Caco-2 (cell line): ENCODE measurements at regions not wholly inside any gene's neighbourhood (a gene's known extent, or its start where the extent isn't known, plus 50 kb on each side); places are given as distances from the start of the nearest gene placed in this dataset.

Experiments used
- BruUV-seq: library from RNA; stranded (reverse); fragments of 400-500 nt; replicated peaks from 2 replicates; lab custom pipeline; 2021; lab: Mats Ljungman, UMichigan
- CTCF ChIA-PET: fragments of 300-600 bp; sonication (Branson Sonifier 250); formaldehyde crosslinking; loops from one replicate; lab custom pipeline; 2022; ENCODE audit warnings: antibody characterized with exemption; lab: Charles Lee
- POLR2A ChIA-PET: fragments of 300-600 bp; sonication (Branson Sonifier 250); formaldehyde crosslinking; loops from one replicate; lab custom pipeline; 2022; ENCODE audit warnings: antibody characterized with exemption; lab: Charles Lee
- DNase-seq, 2 experiments: peaks; one replicate each; pipeline versions ENCODE4 v3.0.0 to v3.0.0-alpha.2; 2020 to 2022
- H3K27me3 ChIP-seq: replicated peaks from 2 replicates; pipeline ENCODE4 v1.6.0; 2011; ENCODE audit warnings: low read length; ENCODE audit not compliant: control insufficient read depth, insufficient read depth
- H3K36me3 ChIP-seq: 2 replicates; pipeline ENCODE4 v1.5.1; 2011; ENCODE audit warnings: low read length; ENCODE audit not compliant: control insufficient read depth, insufficient read depth
- H3K4me1 ChIP-seq: fragments of 250-450 bp; sonication (Bioruptor Pico); 2 replicates; pipeline ENCODE4 v1.5.1; 2020; ENCODE audit warnings: mild to moderate bottlenecking
- H3K4me3 ChIP-seq: 2 replicates; pipeline ENCODE4 v1.5.1; 2011; ENCODE audit warnings: low read depth, mild to moderate bottlenecking, control low read depth, low read length
- H3K9me3 ChIP-seq: fragments of 250-450 bp; sonication (Bioruptor Pico); 2 replicates; pipeline ENCODE4 v1.5.1; 2020; ENCODE audit warnings: mild to moderate bottlenecking, moderate library complexity
- H3K27ac Mint-ChIP-seq: one replicate; pipeline ENCODE4 v1.8.0; 2022; ENCODE audit warnings: mixed read lengths; ENCODE audit not compliant: unreplicated experiment
- H3K27me3 Mint-ChIP-seq: one replicate; pipeline ENCODE4 v1.8.0; 2022; ENCODE audit warnings: mixed read lengths; ENCODE audit not compliant: insufficient read depth, unreplicated experiment
- H3K36me3 Mint-ChIP-seq: one replicate; pipeline ENCODE4 v1.8.0; 2022; ENCODE audit warnings: mild to moderate bottlenecking, mixed read lengths; ENCODE audit not compliant: insufficient read depth, unreplicated experiment
- H3K4me1 Mint-ChIP-seq: one replicate; pipeline ENCODE4 v1.8.0; 2022; ENCODE audit warnings: low read depth, mixed read lengths; ENCODE audit not compliant: unreplicated experiment
- H3K4me3 Mint-ChIP-seq: one replicate; pipeline ENCODE4 v1.8.0; 2022; ENCODE audit warnings: mild to moderate bottlenecking, moderate library complexity, mixed read lengths; ENCODE audit not compliant: unreplicated experiment
- H3K9me3 Mint-ChIP-seq: one replicate; pipeline ENCODE4 v1.8.0; 2022; ENCODE audit warnings: mixed read lengths; ENCODE audit not compliant: unreplicated experiment
- intact Hi-C: fragments of 100-400 bp; cut with micrococcal nuclease; formaldehyde crosslinking; loops from one replicate; pipeline ENCODE4 v1.10.0; 2022; ENCODE audit not compliant: unreplicated experiment
- TF ChIP-seq, protein P1 (sequence below), 2 experiments: fragments of 200-600 bp in 1 of 2; IDR thresholded peaks; 1 replicate in 1 of 2; 2 replicates in 1 of 2; pipeline versions ENCODE4 v1.5.1 to v1.8.0; 2011 to 2022; ENCODE audit warnings: antibody characterized with exemption in 1 of 2, control low read depth in 1 of 2, inconsistent platforms in 1 of 2, low read depth in 1 of 2, low read length in 1 of 2, mild to moderate bottlenecking in 1 of 2, moderate library complexity in 1 of 2; ENCODE audit not compliant: insufficient read depth in 1 of 2, severe bottlenecking in 1 of 2, unreplicated experiment in 1 of 2

- peaks cover 1% of the 10 kb centered on the region for H3K27me3 ChIP-seq
- no peak overlapping the region for H3K4me3 ChIP-seq
- no peak for DNase-seq
- peaks cover 13% of the 10 kb centered on the region for H3K9me3 Mint-ChIP-seq
- no peak overlapping the region for H3K27ac Mint-ChIP-seq
- CTCF ChIA-PET, result no interaction called here
- intact Hi-C loops, result no loop called here
- H3K4me1 ChIP-seq, result no peaks in the 10 kb centered on the region
- H3K4me1 Mint-ChIP-seq, result no peaks in the 10 kb centered on the region
- peaks cover 35% of the 10 kb centered on the region for H3K27me3 Mint-ChIP-seq
- H3K9me3 ChIP-seq, result peaks cover 11% of the 10 kb centered on the region; the same call in 1 of the 2 replicates
- no peaks in the 10 kb centered on the region for H3K36me3 Mint-ChIP-seq
- H3K36me3 ChIP-seq, result no peaks in the 10 kb centered on the region
- BruUV-seq, result no TSS peak
- POLR2A ChIA-PET, result no interaction called here
- H3K4me3 Mint-ChIP-seq, result no peak overlapping the region
- TF ChIP-seq, protein P1, sequence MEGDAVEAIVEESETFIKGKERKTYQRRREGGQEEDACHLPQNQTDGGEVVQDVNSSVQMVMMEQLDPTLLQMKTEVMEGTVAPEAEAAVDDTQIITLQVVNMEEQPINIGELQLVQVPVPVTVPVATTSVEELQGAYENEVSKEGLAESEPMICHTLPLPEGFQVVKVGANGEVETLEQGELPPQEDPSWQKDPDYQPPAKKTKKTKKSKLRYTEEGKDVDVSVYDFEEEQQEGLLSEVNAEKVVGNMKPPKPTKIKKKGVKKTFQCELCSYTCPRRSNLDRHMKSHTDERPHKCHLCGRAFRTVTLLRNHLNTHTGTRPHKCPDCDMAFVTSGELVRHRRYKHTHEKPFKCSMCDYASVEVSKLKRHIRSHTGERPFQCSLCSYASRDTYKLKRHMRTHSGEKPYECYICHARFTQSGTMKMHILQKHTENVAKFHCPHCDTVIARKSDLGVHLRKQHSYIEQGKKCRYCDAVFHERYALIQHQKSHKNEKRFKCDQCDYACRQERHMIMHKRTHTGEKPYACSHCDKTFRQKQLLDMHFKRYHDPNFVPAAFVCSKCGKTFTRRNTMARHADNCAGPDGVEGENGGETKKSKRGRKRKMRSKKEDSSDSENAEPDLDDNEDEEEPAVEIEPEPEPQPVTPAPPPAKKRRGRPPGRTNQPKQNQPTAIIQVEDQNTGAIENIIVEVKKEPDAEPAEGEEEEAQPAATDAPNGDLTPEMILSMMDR (IDR thresholded peaks at IDR 0.05; ENCODE audit: insufficient read depth in 1 of 2, low read depth in 1 of 2, low read length in 1 of 2, severe bottlenecking in 1 of 2, unreplicated experiment in 1 of 2), result no peak
Measured at GRCh38 chr16:89027281-89027680, 50.3 kb upstream of the CBFA2T3 start.

- BruUV-seq, result no TSS peak
- peaks cover 2% of the 10 kb centered on the region for H3K36me3 Mint-ChIP-seq
- peaks cover 38% of the 10 kb centered on the region for H3K27me3 Mint-ChIP-seq
Measured at GRCh38 chr16:89031715-89032659, 55.0 kb upstream of the CBFA2T3 start.

GRCh38 chr16:89033304-89033703 is 56.3 kb upstream of the CBFA2T3 start:
- no TSS peak for BruUV-seq
- H3K36me3 ChIP-seq, result no peaks in the 10 kb centered on the region
- Mint-ChIP-seq H3K36me3 (peaks cover 6% of the 10 kb centered on the region), H3K4me3 (no peak overlapping the region), H3K27me3 (peaks cover 41% of the 10 kb centered on the region), H3K4me1 (no peaks in the 10 kb centered on the region), H3K27ac (no peak overlapping the region), H3K9me3 (peaks cover 13% of the 10 kb centered on the region)
- H3K4me3 ChIP-seq, result no peak overlapping the region
- ChIA-PET POLR2A (no interaction called here), CTCF (no interaction called here)
- no peaks in the 10 kb centered on the region; the same call in 1 of the 2 replicates for H3K27me3 ChIP-seq
- H3K9me3 ChIP-seq, result peaks cover 11% of the 10 kb centered on the region; the same call in 1 of the 2 replicates
- intact Hi-C loops, result no loop called here
- TF ChIP-seq, protein P1 (IDR thresholded peaks at IDR 0.05; ENCODE audit: insufficient read depth in 1 of 2, low read depth in 1 of 2, low read length in 1 of 2, severe bottlenecking in 1 of 2, unreplicated experiment in 1 of 2), result no peak
- H3K4me1 ChIP-seq, result no peaks in the 10 kb centered on the region
- no peak for DNase-seq

More at GRCh38 chr16:89031715-89032659, 55.0 kb upstream of the CBFA2T3 start:
- intact Hi-C loops, result no loop called here
- TF ChIP-seq, protein P1 (IDR thresholded peaks at IDR 0.05; ENCODE audit: insufficient read depth in 1 of 2, low read depth in 1 of 2, low read length in 1 of 2, severe bottlenecking in 1 of 2, unreplicated experiment in 1 of 2), result no peak
- CTCF ChIA-PET, result no interaction called here
- Histone ChIP-seq H3K9me3 (peaks cover 11% of the 10 kb centered on the region; the same call in 1 of the 2 replicates), H3K4me1 (no peaks in the 10 kb centered on the region), H3K27me3 (no peaks in the 10 kb centered on the region; the same call in 1 of the 2 replicates), H3K4me3 (no peak overlapping the region), H3K36me3 (no peaks in the 10 kb centered on the region)
- POLR2A ChIA-PET, result no interaction called here
- Mint-ChIP-seq H3K4me3 (no peak overlapping the region), H3K9me3 (peaks cover 13% of the 10 kb centered on the region), H3K27ac (no peak overlapping the region), H3K4me1 (no peaks in the 10 kb centered on the region)
- DNase-seq, result no peak
